ENCODE measurements at regions not wholly inside any gene's neighbourhood (a gene's known extent, or its start where the extent isn't known, plus 50 kb on each side); places are given as distances from the start of the nearest gene placed in this dataset.

- Histone ChIP-seq H3K9me3 (ENCODE audit: low read depth) (no peaks in the 10 kb centered on the region), H3K4me1 (ENCODE audit: low read depth) (no peaks in the 10 kb centered on the region), H3K27ac (no peak overlapping the region), H3K36me3 (no peaks in the 10 kb centered on the region), H3K27me3 (no peaks in the 10 kb centered on the region), H3K4me3 (no peak overlapping the region)
- no peak for DNase-seq (ENCODE audit: low read depth in 1 of 2, low spot score in 1 of 2)
- no peak for TF ChIP-seq CTCF (IDR thresholded peaks at IDR 0.05; ENCODE audit: low read depth, low read length)
These were observed 461.1 kb upstream of the TGFBR2 start for GRCh38 chr3:30145281-30145680.

GRCh38 chr3:30146978-30147377, 459.4 kb upstream of the TGFBR2 start:
- Histone ChIP-seq H3K9me3 (ENCODE audit: low read depth) (no peaks in the 10 kb centered on the region), H3K27me3 (no peaks in the 10 kb centered on the region), H3K36me3 (no peaks in the 10 kb centered on the region), H3K27ac (no peak overlapping the region), H3K4me3 (no peak overlapping the region), H3K4me1 (ENCODE audit: low read depth) (no peaks in the 10 kb centered on the region)
- TF ChIP-seq CTCF (IDR thresholded peaks at IDR 0.05; ENCODE audit: low read depth, low read length) = no peak
- DNase-seq (ENCODE audit: low read depth in 1 of 2, low spot score in 1 of 2) = peak in 1 of 2 donors; percentile 59

GRCh38 chr3:30154853-30155252, 451.5 kb upstream of the TGFBR2 start:
- no peaks in the 10 kb centered on the region for H3K36me3 ChIP-seq
- H3K4me3 ChIP-seq = no peak overlapping the region
- TF ChIP-seq CTCF (IDR thresholded peaks at IDR 0.05; ENCODE audit: low read depth, low read length) = no peak
- no peaks in the 10 kb centered on the region for H3K9me3 ChIP-seq (ENCODE audit: low read depth)
- DNase-seq (ENCODE audit: low read depth in 1 of 2, low spot score in 1 of 2) = no peak
- no peaks in the 10 kb centered on the region for H3K27me3 ChIP-seq
- no peak overlapping the region for H3K27ac ChIP-seq
- no peaks in the 10 kb centered on the region for H3K4me1 ChIP-seq (ENCODE audit: low read depth)

GRCh38 chr3:30155755-30156154, 450.6 kb upstream of the TGFBR2 start:
- Histone ChIP-seq H3K4me3 (no peak overlapping the region), H3K9me3 (ENCODE audit: low read depth) (no peaks in the 10 kb centered on the region), H3K4me1 (ENCODE audit: low read depth) (no peaks in the 10 kb centered on the region), H3K27ac (no peak overlapping the region), H3K27me3 (no peaks in the 10 kb centered on the region), H3K36me3 (no peaks in the 10 kb centered on the region)
- TF ChIP-seq CTCF (IDR thresholded peaks at IDR 0.05; ENCODE audit: low read depth, low read length) = no peak
- no peak for DNase-seq (ENCODE audit: low read depth in 1 of 2, low spot score in 1 of 2)

GRCh38 chr3:30156586-30157498, 449.6 kb upstream of the TGFBR2 start:
- H3K4me3 ChIP-seq = no peak overlapping the region

More at GRCh38 chr3:30156586-30157498, 449.6 kb upstream of the TGFBR2 start:
- Histone ChIP-seq H3K36me3 (no peaks in the 10 kb centered on the region), H3K27me3 (no peaks in the 10 kb centered on the region), H3K27ac (no peak overlapping the region), H3K4me1 (ENCODE audit: low read depth) (no peaks in the 10 kb centered on the region), H3K9me3 (ENCODE audit: low read depth) (no peaks in the 10 kb centered on the region)
- peak in 1 of 2 donors; percentile 67 for DNase-seq (ENCODE audit: low read depth in 1 of 2, low spot score in 1 of 2)
- no peak for TF ChIP-seq CTCF (IDR thresholded peaks at IDR 0.05; ENCODE audit: low read depth, low read length)

Measured in cardiac muscle cell (in vitro differentiated cells and primary cell).